GM21737 (cell line): ENCODE measurements at regions not wholly inside any gene's neighbourhood (a gene's known extent, or its start where the extent isn't known, plus 50 kb on each side); places are given as distances from the start of the nearest gene placed in this dataset.

ENCODE experiments used
- ATAC-seq: cut with Tn5 transposase; IDR thresholded peaks from one replicate; pipeline ENCODE4 v1.9.1; 2021; ENCODE audit warnings: mild to moderate bottlenecking, moderate library complexity; ENCODE audit not compliant: unreplicated experiment

DNA sequence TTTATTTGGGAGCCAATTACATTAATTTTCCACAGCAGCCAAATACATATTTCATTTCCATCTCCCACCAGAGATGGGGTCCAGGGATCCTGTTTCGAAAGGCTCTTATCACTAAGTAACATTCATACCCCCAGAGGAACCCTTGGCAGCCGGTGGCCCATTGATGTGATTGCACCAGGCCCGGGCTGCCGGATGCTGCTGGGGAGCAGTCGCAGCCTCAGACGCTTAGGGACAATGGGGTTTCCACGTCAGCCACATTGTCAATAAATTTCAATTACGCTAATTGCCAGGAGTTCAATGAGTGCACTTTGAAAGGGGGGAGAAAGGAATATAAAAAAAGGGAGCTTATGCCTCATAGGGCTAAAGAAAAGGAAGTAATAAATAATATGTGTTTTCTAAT is 478.8 kb upstream of the ADAMTS16 start:
- ATAC-seq, result no peak

DNA sequence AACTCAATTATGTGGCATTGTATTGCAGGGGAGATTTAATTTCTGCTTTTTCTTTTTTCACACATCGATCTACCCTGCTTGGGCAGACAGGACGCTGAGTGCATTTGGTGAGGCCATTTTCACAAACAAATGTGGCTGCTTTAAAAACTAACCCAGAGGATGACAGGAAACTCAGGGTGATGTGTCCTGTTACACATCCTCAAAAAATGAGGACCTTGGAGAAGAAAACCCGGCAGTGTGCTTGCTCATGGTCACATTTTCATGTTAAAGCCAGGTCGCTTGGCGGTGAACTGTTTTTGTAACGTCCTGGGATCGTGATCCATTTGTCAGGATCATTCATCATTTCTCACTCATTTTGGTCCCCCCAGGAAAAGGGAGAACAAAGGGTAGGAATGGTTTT is 478.3 kb upstream of the ADAMTS16 start:
- no peak for ATAC-seq

DNA sequence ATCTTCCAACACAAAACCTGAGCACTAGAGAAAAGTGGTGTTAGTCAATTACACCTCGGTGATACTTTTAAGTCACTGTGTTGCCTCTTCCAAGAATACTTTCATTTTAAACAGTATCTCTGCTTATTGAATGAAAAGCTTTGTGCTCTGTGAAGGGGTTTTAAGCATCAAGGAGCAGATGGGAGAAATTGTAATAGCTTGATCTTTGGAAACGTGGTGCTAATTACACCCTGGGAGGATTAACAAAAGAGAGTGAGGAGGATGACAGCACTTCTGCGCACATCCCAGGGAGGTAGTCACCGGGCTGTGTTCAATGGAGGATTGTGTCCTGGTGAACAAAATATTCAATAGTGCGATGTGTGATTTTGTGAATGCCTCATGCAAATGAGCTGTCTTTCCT is 477.4 kb upstream of the ADAMTS16 start:
- ATAC-seq, result no peak

DNA sequence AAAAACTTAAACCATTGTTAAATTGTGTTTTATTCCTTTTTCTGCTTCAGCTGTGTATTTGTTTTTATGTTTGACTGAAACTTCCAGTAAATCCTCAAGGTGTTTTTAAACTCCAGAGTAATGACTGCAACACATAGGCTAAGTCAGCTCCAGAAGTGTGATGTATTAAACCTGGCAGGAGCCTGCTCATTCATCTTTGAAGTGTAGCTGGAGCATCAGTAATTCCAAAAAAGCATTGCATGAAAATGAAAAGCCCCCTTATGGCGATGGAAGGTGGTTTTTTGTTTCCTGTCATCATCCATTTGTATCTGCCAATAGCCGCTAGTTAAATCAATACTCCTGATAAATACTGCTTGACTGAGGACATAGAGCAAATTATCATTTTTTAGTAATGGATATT is 474.2 kb upstream of the ADAMTS16 start:
- ATAC-seq, result no peak

DNA sequence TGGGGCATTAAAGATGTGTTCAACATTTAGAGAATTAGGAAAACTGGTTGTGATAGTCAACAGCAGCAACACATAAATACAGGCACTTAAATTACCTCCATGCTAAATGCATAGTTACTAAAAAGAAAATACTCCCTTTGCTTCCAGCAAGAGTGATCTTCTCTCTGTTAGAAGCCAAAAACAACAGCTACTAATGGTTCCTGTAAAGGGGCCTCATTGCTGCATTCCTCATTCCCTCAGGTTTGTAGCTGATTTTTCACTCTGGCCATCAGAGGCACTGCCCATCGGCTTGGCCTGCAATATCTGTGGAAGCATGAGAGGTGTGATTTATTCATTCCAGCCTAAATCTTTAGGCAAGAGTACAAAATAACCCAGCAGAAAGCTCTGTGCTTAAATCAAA is 466.0 kb upstream of the ADAMTS16 start:
- ATAC-seq, result no peak

DNA sequence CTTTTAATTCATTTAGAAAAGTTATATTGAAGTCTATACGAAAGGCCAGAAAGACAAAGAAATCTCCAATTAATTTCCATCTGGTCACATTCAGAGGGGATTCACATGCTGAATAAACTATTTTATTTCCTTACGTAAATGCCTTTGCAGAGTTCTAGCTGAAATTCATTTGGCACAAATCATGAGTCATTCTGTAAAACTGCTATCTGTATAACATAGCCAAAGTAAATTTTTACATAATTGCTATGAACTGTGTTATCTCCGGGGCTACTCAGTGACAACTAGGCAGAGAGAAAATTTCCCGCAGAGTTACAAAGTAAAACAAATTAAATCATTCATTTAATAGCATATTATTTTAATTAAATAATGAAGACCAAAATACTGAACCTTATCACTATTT is 463.2 kb upstream of the ADAMTS16 start:
- ATAC-seq, result no peak

DNA sequence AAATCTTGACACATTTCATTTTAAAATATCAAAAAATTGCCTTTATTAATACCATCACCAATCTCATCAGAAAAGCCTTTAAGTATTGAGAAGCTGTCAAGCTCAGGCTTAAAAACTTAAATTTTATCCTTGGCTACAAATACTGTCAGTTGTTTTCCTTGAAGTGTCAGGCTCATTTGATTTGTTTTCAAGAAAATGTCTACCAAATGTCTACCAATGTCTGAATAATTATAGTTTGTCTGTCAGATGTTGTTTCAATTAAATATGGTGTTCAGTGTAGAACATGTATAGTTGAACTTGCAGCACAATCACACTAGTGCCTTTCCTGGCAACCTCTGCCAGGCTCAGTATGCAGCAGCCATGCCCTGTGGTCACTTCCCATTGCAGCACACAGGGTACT is 455.2 kb upstream of the ADAMTS16 start:
- ATAC-seq, result no peak

DNA sequence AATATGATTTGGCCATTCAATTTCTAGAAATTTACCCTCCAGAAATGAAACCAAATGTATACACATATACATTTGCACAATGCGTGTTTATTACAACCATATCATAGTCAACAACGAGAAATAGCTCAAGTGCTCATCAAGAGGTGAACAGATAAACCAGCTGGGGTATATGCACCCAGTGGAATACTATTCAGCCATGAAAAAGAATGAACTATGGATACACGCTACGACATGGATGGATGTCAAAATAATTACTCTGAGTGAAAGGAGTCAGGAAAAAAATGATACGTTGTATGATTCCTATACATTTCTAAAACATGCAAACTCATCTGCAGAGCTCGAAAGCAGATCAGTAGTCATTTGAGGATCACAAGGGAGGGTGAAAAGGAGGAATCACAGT is 441.5 kb upstream of the ADAMTS16 start:
- ATAC-seq, result no peak

DNA sequence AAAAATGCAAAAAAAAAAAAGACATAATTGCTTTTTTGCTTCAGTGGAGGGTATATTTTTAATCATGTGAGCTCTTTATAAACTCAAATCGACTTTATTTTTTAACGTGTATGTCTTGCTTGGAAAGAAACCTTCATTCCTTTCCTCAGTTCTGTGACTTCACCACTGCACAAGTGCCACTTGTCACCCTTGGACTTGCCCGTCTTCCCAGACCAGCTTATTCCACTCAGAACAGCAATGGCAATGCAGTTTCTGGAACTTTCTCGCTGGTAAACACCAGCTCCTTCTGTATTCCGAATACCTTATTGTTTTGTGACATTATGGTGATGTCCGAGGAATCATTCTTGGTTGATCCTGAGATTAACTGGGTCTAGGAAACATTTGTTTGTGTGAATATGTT is 440.5 kb upstream of the ADAMTS16 start:
- no peak for ATAC-seq

DNA sequence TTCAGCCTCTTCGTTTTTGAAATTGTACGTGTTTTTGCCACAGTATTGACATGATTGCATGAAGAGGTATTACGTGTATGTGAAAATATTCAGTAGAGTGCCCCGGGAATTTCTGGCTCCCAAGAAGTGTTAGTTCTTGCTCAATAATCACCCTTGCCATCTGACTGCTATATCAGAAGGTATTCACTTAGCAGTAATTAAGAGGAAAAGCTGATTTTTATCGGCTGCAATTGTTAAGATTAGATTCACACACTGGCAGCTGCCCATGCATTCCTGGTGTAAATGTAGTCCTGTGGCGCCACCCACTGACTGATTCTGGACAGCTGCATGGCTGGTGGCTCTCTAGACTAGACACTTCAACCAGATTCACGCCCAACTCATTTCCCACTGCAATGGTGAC is 440.1 kb upstream of the ADAMTS16 start:
- ATAC-seq, result no peak

DNA sequence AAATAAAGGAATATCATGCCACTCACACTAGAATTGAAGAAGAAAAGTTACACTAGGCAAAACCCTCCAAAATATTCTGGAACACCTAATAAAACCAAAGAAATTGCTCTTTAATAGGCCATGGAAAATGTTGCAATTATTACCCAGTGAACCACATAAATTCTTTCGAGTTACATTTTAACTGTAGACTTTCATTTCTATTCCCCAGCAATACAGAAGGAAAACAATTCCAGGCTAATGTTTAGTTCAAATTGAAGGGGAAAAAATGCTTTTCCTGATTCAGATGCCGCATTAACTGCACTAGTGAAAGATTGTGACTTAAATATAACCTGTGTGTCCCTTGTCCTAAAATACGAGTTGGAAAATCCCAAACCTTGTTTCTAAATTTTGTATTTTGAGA is 439.3 kb upstream of the ADAMTS16 start:
- no peak for ATAC-seq

DNA sequence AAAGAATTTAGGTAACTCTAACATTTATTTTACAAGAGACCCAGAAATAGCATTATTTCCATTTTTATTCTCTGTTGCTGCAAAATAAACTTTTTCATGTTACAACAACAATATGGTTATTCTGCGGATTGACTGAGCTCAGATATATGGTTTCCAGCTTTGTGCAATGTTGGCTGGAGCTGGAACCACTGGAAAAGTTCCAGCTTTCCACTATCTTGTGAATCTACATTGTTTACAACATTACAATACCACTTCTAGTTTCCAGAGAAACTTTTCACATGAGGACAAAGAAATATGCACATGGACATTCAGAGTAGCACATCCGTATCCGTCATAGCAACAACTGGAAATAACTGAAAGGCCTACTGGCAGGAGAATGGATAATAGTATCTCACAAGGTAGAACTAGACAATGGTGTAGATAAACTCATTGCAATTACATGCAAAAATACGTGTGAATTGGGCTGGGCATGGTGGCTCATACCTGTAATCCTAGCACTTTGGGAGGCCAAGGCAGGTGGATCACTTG is 436.1 kb upstream of the ADAMTS16 start:
- no peak for ATAC-seq

DNA sequence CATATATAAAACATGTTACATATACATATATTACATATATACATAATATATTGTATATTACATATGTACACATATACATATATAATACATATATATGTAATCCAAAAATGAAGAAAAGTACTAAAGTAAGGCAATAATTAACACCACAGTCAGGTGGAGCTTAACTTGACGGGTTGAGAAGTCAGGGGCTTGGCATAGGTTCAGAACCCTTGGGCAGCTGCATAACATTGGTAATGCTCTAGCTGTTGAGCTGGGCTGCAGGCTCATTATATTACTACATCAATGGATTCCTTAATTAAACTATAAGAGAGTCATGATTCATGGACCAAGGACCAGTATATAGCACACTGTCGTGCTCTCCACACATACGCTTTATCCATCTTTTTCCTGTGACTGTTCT is 435.2 kb upstream of the ADAMTS16 start:
- no peak for ATAC-seq

DNA sequence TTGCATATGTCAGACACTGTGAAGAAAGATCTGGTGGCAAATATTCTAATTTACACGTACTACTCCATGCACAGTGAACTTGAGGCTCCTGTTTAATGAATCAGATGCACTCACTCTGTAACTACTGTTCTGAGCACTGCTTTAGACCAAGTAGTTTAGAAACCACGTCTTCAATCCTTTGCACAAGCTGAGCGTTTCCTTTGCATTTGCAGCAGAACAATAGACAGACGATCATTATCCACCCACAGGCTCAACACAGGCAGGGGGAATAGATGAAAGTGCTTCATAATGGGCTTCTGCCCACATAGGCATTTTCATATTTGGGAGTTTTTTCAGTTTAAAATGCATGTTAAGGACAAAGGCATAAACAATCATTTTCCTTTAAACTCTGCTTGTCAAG is 423.3 kb upstream of the ADAMTS16 start:
- ATAC-seq, result no peak

DNA sequence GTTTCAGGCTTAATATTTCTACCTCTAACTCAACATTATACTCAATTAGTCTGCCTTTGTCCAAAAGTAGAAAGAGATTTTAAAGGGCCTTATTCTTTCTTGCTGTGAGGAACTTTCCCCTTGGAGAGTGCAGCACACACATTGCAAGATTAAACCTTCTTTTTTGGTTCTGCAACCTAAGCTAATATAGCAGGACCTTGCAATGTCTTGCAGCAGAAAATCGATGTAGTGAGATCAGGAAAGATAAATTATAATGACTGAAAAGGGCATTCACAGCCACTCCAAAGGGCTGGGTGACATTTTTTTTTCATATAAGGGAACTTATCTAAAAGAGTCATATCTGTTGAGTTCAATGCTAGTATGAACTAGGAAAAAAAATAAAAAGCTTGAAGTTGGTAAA is 422.7 kb upstream of the ADAMTS16 start:
- no peak for ATAC-seq

DNA sequence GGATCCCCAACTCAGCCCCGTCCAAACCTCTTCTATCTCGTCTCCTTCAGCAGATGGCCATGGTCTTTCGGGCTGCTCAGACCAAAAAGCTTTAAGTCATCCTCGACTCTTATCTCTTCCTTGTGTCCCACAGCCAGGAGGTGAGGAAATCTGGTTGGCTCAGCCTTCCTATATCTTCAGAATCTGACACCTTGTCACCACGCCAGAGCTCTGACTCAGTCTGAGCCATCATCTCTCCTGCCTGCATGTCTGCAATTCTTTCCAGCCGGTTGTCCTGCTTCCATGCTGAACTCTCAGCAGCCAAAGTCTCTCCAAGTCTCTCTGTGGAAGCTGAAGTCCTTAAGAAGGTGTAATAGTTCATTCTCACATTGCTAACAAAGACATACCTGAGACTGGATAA is 419.3 kb upstream of the ADAMTS16 start:
- no peak for ATAC-seq

DNA sequence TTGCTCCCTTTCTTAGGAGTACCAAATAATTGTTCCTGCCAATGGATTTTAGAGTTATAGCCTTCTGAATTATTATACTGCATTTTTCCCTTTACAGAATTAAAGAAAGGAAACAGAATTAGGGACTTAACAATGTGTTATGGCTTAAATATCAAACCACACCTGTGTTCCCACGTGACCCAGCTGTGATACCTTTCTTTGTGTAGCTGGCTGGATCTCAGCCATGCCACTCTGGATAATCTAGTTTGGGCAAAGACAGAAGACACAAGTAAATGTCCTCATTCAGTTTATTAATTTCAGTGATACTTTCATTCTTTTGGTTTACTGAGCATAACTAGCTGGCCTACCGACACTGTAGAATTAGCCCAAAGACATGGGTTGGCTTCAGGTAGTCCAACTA is 417.2 kb upstream of the ADAMTS16 start:
- ATAC-seq, result no peak

DNA sequence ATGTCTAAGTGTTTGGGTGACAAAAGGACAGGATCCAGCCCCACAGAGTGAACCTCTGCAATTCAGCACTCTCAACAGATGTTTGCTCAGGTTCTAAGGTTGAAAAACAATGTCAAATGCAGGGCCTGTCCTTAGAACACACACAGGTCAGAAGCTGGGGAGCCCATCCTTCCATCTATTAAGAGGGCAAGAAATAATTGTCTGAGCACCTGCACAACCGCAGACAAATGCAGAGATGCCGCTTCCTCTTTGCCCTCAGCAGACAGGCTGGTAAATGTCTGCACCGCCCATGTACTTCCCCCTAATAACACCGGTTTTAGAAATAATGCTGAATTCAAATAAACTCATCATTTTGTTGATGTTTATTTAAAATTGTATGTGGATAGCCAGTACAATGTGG is 414.5 kb upstream of the ADAMTS16 start:
- ATAC-seq, result no peak

DNA sequence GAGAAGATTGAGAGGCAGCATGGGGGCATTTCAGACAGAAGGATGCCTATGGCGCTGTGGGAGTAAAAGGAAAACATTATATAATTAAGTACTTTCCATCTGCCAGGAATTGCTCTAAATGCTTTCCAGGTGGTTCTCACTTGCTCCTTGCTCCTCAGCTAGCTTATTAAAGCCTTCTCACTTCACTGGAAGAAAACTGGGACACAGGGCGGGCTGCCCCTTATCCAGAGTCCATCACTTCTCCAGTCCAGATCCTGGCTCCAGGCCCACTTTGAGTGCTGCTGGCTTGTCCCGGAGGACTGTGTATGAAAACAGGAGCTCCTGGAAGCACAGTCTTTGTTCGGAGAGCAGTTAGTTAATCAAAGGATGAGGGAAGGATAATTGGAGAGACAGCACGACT is 409.9 kb upstream of the ADAMTS16 start:
- ATAC-seq, result no peak

DNA sequence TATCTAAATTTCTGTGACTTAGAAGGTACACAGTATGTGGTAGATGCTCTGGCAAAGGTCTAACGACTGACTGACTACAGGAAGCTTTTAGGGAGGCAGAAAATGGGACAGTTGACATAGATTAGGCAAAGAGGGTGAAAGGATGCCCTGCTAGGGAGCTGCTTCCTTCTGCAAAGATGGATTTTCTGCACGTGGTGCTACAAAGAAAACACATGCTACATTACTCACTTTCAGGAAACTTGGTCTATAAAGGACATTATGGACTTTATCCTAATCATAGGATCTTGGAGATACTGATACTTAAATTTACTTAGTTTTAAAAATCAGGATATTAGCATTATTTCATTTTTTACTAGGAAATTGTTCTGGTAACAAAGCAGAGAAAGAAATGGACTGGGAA is 405.8 kb upstream of the ADAMTS16 start:
- ATAC-seq, result no peak

DNA sequence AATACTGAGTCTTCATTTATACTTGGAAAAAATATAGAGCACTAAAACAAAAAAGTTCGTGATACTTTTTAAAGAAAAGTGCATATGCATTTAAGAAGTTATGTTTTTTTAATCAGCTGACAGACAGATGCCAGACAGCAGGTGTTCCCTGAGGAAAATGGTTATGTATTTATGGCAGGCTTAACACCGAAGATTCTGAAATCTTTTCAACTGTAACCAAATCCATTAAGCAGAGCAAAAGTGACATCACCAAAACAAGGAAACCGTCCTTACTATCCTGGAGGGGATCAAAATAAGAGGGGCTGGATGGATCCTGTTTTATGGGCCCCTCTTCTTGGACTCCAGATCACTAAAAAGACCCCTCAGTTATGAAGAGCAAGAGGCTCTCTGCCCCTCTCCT is 404.9 kb upstream of the ADAMTS16 start:
- no peak for ATAC-seq

DNA sequence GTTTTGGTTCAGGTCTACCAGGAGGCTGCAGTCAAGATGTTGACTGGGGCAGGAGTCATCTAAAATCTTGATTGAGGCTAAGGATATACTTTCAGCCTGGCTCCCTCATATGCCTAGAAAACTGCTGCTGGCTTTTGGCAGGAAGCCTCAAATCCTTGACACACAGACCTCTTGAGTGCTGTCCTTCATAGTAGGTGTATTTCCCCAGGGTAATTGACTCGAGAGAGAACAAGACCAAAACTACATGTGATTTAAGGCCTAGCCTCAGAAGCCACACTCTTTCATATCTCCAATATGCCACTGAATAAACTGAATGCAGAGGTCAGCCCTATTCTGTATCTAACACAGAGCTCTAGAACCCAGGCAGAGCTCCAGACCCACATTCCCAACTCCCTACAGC is 402.3 kb upstream of the ADAMTS16 start:
- ATAC-seq, result no peak

DNA sequence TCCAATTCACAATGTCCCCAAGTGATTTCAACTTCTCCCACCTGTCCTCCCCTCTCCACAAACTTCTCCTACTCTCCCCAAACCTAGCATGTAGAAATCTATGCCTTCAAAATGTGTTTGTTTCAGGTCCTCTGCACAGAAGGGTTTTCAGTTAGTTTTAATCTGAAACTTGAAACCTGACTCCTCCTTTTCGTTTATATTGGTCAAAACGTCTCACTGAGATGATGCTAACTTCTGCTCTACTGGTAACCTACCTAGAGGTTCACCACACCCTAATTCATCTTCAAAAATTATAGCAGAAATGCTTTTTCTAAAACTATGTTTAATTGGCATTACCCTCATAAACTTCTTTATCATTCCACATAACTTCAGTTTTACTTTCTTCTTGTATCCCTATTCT is 401.8 kb upstream of the ADAMTS16 start:
- ATAC-seq, result no peak

DNA sequence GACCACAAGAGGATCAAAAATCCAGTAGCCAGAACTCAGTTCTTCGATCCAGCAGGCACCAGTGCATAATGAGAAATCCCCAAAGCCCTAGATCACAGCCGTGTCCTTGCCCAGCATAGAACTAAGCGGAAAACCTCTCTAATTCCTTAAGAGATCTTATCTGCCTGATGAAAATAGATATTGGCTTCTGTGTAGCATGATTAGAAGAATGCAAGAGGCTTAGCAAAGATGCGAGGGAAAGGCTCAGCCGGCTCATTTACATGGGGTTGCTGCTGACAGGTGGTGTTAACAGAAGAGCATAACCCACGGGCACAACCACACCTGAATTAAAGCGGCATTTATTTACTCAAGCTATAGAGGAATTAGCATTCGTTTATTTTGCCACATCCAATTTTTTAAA is 400.0 kb upstream of the ADAMTS16 start:
- ATAC-seq, result no peak
